Esophagus muscularis mucosa (tissue), 3 donors: ENCODE measurements at regions not wholly inside any gene's neighbourhood (a gene's known extent, or its start where the extent isn't known, plus 50 kb on each side); places are given as distances from the start of the nearest gene placed in this dataset.

Experiments
- EP300 ChIP-seq: sonication (generic); formaldehyde crosslinking; IDR thresholded peaks from one replicate; pipeline ENCODE4 v1.6.1; 2017; ENCODE audit warnings: antibody characterized with exemption
- TF ChIP-seq, protein P1 (sequence below), 3 experiments: fragments of 200-600 bp in 2 of 3; fragments of 450-650 bp in 1 of 3; sonication (generic) in 2 of 3; IDR thresholded peaks; one replicate each; pipeline ENCODE4 v1.5.1; 2017 to 2019; ENCODE audit warnings: antibody characterized with exemption in 3 of 3, mild to moderate bottlenecking in 2 of 3, moderate library complexity in 1 of 3

- TF ChIP-seq, protein P1, sequence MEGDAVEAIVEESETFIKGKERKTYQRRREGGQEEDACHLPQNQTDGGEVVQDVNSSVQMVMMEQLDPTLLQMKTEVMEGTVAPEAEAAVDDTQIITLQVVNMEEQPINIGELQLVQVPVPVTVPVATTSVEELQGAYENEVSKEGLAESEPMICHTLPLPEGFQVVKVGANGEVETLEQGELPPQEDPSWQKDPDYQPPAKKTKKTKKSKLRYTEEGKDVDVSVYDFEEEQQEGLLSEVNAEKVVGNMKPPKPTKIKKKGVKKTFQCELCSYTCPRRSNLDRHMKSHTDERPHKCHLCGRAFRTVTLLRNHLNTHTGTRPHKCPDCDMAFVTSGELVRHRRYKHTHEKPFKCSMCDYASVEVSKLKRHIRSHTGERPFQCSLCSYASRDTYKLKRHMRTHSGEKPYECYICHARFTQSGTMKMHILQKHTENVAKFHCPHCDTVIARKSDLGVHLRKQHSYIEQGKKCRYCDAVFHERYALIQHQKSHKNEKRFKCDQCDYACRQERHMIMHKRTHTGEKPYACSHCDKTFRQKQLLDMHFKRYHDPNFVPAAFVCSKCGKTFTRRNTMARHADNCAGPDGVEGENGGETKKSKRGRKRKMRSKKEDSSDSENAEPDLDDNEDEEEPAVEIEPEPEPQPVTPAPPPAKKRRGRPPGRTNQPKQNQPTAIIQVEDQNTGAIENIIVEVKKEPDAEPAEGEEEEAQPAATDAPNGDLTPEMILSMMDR (IDR thresholded peaks at IDR 0.05), result no peak
- TF ChIP-seq EP300, result no peak
Measured at GRCh38 chr5:159463590-159464321, 133.5 kb upstream of the IL12B start.
